Activated CD4-positive, alpha-beta T cell treated with anti-CD3 and anti-CD28 coated beads for 48 hours (primary cell): ENCODE measurements at regions not wholly inside any gene's neighbourhood (a gene's known extent, or its start where the extent isn't known, plus 50 kb on each side); places are given as distances from the start of the nearest gene placed in this dataset.
"Not testable (repeated sequence)": the region's sequence is repeated elsewhere in the genome, so short reads cannot be mapped to it uniquely, and the experiment has no call there.

Experiments used
- DNase-seq: peaks from one replicate; pipeline ENCODE4 v3.0.0-alpha.2; 2020

DNA sequence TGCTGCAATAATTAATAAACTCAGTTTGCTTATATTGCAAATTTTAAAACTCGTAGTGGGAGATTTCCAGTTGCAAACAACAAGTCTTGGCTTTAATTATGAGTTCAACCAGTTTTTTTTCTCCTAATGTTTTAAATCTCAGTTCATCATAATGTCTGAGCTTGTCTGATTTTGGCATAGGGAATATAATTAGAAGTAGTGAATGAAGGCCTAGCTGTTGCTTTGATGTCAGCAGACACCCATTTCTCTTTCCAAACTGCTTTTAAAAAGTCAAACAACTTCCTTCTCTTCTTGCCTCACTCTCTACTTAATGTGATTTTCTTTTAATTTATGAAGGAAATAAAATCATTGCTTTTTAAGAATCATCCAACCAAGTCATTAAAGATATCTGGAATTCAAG, 1462.1 kb downstream of the DPP10 start:
- DNase-seq = no peak

DNA sequence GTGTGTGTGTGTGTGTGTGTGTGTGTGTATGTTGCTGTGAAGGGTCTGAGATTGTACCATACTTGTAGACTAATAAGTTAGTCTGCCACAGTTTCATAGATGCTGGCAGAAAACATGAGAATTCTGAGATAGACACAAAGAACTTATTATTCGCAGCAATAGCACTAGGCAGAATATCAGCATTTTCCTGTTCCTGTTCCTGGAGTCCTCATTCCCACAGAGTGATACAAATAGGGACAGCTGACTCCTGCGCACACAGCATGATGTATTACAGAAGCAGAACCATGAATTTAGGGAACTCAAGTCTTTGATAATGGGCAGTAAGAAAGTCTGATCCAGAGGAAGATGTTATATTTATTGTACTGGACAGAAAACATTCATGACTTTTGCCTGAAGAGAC, 1466.3 kb downstream of the DPP10 start:
- DNase-seq = no peak

DNA sequence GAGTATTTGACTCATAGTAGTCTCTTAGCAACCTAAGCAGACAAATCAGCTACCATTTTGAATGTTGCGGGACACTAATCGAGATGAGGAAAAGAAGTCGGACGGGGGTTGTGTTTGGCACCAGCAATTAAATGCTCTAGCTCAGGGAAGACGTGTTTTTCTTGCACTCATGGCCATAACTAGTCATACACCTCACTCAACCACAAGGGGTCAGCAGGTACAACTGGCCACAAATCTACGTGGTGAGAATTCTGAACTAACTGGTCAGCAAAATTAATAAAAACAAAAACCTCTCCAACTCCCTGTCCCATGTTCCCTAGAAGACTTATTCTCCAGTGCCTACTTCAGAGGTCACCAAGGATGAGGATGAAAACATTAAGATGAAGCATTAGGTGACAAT, 1467.8 kb downstream of the DPP10 start:
- no peak for DNase-seq

DNA sequence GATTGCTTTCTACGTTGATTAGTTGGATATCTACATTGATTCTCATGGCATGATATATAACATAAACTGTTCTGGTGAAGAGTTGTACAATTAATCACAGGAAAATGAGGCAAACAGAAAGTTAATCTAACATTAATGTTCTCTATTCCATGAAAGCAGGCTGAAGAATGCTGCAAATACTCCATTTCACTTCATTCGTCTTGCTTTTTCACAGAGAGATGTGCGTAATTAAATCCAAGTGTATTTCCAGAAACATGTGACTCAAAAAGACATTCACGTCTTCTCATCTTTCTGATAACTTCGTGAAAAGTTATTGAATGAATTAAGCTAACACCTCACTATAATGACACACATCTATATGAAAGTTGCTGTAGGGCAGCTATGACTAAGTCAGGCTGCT, 1471.5 kb downstream of the DPP10 start:
- DNase-seq = no peak

DNA sequence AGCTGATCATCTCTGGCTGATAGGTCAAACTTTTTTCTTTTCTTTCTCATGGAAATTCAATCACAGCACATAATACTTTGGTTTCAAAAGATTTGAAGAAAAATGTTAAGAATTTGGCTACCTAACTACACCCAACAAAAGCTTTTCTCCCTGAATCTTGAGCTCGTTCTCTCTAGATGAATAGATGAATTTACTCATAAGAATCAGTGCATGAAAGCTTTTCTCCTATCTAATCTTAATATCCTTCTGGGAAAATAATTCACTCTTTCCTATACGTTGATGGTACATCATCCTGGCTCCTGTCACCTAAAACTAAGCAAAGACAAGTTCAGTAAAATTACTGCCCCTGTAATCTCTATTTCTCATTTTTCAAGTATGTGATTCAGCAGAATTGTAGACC, 1479.1 kb downstream of the DPP10 start:
- DNase-seq = no peak

DNA sequence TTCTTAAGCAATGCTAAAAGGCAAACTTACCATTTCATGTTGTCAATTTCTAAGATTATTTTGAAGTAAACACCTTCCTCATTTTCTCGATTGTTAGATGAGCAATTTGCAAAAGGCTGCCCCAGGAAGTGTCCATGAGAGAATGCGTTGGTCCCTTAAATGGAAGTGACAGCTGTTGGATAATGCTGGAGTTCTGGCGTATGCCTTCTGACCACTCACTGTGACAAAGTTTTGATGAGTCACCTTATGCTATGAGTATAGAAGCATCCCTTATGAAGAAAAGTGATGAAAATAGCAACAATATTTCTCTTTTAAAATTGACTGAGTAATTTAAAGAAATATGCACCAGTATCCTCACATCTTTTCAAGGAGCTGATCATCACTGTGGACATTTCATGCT, 1497.5 kb downstream of the DPP10 start:
- no peak for DNase-seq

DNA sequence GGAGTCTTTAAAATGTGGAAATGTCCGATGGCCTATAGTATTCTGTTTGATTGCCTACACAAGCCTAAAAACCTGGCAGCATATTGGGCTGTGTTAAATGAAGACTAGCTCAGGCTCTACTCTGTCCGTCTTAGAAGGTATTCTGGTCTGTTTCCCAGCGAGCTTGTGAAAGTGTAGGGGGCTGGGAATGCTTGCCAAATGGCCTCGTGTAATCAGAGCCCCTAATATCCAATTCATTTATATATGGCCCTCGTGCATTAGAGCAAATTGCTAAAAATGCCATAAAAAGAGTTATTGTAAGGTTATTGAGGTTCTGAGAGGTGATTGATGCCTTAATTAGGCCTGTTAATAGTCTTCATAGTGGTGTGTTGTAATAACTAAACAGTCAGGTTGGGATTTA, 1500.4 kb downstream of the DPP10 start:
- DNase-seq = no peak

DNA sequence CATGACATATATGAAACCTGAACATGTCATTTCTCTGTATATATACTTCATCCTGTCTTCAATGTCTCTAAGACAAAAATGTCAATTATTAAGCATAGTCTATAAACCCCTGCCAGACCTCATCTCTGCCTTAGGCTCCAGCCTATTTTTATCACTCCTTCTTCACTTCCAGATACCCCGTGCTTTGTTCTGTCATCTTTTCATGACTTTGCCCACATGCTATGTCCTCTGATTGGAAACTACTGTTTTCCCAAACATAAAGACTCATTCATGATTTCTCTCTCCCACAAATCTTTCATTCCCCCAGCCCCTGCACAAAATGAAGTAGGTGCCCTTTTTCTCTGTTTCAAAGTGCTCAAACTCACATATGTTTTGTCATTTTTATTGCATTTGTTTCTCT, 1503.9 kb downstream of the DPP10 start:
- DNase-seq = no peak

DNA sequence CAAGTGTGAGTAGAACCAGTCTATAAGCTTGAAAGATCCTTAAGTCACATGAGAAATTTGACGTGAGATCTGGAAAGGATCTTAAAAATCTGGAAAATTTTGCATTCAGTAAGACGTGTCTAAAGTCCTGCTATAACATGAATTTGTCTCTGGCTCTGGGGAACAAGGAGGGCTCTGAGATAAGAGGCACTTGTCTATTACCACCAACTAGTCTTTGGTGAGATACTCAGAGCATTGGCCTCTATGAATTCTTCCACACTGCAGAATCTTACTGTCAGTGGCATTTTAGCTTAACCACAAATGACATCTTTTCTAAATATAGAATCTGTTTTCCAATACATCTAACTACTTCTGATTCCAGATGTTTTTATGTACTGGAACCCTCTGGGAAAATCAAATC, 1504.5 kb downstream of the DPP10 start:
- no peak for DNase-seq

DNA sequence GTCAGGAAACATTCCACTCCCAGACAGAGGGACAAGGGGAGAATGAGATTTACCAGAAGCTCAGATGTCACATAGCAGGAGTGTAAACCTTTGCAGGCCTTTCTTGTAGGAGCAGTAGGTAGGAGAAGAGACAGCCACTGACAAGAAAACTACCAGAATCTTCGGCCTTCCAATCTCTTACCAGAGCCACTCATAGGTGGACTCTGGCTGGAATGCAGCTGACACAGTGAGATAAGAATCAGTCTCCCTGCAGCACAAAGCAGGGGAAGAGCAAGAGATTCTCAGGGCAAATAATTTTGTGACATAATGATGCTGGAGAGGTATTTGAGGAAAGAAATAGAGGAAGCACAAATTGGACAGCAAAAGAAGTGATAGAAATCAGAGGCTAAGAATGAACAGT, 1534.5 kb downstream of the DPP10 start:
- DNase-seq = no peak

DNA sequence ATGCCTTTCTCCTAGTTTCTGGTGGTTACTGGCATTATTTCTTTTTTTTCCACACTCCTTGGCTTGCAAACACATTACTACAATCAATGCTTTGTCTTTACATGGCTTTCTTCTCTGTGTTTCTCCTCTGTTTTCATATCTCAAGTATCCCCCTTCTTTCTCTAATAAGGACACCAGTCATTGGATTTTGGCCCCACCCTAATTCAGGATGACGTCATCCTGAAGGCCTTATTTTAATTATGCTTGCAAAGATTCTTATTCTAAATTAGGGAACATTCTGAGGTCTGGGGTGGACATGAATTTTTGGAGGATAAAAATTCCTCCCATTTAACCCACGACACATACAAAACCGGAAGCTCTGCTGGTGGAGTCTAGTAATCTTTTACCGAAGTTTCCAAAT, 1556.6 kb downstream of the DPP10 start:
- no peak for DNase-seq

DNA sequence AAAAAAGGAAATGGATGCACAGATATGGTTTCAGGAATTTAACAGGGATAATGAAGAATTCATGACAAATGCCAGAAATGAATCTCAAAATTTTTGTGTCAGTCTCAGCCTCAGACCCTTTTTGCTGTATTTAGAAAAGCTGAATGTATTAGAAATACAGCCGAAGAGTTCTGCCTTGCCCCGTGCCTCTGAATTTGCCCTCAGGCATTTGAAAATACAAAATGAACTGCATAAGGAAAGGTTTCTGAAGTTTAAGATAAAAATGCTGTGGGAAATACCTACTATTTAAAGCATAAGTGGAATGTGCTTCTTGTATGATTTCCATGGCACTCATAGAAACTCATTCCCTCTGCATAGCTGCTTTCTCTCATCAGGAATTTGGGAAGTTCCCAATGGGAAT, 1580.6 kb downstream of the DPP10 start:
- DNase-seq = no peak

DNA sequence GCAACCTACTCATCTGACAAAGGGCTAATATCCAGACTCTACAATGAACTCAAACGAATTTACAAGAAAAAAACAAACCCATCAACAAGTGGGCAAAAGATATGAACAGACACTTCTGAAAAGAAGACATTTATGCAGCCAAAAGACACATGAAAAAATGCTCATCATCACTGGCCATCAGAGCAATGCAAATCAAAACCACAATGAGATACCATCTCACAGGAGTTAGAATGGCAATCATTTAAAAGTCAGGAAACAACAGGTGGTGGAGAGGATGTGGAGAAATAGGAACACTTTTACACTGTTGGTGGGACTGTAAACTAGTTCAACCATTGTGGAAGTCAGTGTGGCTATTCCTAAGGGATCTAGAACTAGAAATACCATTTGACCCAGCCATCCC, 1596.3 kb downstream of the DPP10 start:
- not testable (repeated sequence) for DNase-seq

DNA sequence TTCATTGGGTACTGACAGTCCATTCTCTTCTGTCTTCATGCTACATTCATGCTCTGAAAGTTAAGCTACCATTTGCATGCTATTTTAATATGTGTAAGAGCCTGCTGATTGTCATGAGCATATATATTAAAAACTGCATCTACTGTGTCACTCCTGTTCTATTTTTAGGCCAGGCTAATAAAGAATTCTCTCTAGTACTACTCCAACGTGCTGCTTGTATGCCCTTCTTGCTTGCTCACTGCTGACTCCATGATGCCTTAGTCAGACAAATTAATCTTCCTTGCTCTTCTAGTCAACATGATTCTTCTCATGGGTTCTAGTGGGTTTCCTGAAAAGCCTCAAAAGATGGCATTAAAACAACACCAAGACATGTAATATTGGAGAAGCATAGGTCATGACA, 1600.1 kb downstream of the DPP10 start:
- no peak for DNase-seq

DNA sequence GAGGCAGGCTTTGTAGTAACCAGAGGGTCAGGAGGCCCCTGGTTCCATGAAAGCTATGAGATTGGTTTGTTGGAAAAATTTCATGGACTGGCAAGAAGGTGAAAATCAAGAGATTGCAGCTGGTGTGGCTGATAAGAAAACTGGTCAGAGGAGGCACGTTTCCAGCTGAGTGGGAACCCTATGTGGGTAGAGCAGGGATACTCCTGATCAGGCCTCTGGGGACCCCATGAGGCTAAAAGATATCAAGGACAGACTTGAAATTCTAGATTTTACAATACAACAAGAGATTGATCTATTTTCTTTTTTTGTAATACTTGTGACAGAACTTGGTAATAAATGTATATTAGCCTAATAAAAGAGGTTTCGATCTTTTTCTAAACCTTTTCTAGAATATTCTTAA, 1615.1 kb downstream of the DPP10 start:
- no peak for DNase-seq

DNA sequence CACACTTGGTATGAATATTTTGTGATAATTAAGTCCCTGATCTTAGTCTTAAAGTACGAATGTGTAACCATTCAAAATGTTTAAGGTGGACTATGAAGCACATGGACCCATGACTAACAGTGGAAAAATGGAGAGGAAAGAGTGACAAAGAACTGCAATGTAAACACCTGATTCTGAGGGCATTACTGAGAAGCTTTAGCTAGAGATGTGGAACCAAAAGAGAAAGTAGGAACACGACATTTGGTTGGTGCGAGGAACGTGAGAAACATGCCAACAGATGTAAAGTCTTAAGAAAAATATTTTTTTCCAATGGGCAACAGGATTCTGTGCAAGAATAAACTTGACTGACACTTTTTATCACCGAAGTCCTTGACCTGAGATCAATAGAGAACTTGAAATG, 1618.6 kb downstream of the DPP10 start:
- DNase-seq = no peak

DNA sequence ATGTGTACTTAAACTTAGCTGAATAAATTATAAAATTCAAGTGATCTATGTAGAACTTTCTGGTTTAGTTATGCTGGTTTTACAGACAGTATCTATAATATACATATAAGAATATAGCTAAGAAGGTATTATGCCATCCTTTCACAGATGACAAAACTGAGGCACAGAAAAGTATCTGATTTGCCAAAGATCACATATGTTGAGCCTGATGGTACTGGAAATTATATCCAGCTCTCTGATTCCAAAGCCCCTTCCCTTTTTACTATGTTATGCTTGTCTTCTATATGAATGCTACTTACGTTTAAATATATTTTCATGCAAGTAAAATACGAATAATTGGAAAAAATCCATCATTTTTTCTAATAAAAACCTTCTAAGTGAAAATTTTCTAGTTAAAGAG, 1631.3 kb downstream of the DPP10 start:
- DNase-seq = no peak

DNA sequence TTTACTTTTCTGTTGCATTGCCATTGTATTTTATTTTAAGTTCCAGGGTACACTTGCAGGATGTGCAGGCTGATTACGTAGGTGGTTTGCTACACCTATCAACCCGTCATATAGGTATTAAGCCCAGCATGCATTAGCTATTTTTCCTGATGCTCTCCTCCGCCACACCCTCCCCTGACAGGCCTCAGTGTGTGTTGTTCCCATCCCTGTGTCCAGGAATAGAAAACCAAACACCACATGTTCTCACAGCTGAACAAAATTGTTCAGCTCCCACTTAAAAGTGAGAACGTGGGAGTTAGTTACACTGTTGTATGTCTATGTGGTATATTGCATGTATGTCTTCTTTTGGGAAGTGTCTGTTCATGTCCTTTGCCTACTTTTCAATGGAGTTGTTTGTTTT, 1631.7 kb downstream of the DPP10 start:
- DNase-seq = no peak

DNA sequence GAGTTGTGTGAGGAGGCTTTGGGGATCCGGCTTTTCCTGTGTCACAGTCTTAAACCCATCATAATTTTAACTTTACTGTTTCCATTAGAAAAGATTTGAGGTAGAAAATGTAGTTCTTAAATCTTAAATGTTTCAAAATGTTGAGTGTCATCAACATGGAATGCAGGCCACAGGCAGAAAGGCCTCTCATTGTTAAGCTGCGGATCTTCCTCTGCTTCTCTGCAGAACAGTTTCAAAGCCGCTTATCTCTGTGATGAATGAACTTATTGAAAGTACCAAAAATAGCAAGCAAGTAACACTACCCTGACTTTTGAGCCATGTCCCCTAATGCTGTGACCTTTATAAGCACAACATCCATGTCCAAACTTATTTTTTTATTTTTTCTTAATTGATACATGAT, 1645.8 kb downstream of the DPP10 start:
- no peak for DNase-seq

DNA sequence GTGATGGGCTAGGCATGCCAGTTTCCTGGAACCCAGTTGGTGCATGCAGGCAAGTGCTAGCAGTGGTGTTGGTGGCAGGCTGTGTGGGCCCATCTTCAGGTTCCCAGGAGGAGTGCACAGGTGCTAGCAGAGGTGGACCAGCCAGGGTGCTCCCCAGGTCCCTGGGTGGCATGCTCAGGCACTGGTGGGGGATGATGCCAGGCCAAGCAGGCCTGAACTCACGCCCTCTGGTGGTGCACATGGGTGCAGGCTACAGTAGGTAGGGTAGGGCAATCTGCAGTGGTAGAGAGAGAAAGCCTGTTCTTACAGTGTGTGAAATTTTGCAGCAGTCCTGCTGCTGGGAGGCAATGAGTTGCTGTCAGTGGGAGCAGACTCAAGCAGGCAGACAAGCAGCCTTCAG, 1651.8 kb downstream of the DPP10 start:
- peak; percentile 2 for DNase-seq

DNA sequence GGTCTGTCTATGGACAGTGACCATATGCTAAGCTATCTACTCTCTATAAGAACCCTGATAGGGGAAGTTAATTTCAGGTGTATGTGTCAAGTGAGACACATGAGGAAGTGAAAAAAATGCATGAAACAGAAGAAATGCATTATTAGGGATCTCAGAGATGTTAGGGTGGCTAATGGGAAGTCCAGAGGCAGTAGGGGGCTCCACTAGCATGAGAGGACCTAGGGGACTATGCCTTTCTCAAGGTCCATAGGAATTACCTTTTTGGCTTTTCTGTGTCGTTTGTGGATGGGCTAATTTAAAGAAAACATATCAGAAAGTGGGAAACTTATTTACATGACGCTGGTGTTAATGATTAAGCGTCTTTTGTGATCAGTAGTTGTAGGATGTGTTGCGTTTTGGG, 1653.2 kb downstream of the DPP10 start:
- no peak for DNase-seq

DNA sequence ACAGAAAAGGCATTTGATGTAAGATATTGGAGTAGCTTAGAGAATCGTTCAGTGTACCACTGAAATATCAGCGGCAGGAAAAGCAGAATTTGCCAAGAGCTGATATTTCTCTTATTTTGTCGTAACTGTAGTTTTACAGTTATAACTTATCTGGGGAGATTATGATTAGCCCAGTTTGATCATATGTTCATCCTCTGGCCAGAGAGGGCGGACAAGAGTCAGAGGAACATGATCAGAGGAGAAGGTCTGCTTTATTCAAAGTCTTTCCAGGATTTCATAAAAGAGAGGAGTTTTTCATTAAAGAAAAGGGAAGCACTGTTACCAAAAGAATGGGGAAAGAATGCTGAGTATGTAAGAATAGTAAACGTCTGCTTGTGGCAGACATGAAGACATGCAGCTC, 1655.6 kb downstream of the DPP10 start:
- no peak for DNase-seq

DNA sequence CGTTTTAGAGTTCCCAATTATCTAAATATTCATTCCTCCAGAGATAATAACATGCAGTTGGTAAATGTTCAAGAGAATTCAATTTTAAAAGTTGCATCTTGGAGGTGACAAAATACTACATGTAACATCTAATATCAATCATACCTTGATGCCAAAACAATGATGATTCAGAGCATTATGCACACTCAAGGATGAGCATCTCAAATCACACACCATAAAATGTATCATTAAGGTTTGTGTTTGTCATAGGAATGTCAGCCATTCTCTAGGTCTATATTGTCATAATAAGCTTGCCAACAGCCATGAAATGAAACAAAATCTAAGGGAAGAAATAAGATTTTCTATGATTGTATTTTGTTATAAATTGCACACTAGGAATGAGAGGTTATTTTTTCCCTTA, 1667.0 kb downstream of the DPP10 start:
- no peak for DNase-seq

DNA sequence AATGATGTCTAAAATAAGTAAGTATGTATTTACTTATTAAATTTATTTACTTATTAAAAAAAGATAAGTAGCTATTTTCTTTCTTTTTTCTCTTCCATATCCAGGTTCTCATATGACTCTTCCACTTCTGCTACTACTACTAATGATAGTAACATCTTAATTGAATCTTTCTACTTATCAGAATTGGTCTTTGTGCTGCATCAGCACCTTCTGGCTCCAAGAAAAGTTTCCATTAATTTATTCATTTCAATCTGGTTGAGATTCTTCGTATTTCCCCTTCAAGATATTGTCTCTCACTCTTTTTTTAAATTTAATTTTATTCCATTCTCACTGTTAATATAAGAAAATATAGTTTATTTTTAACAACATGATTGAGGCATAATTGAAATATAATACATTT, 1675.4 kb downstream of the DPP10 start:
- no peak for DNase-seq

DNA sequence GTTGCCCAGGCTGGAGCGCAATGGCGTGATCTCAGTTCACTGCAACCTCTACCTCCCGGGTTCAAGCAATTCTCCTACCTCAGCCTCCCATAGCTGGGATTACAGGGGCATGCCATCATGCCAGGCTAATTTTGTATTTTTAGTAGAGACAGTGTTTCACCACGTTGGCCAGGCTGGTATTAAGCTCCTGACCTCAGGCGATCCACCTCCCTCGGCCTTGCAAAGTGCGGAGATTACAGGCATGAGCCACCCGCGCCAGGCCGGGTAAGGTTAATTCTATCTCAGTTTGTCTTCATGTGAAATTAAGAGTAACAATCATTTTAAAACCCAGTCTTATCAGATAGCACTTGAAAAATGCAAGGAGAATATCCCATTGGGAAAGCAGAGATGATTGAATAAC, 1681.7 kb upstream of the DDX18 start:
- DNase-seq = no peak

DNA sequence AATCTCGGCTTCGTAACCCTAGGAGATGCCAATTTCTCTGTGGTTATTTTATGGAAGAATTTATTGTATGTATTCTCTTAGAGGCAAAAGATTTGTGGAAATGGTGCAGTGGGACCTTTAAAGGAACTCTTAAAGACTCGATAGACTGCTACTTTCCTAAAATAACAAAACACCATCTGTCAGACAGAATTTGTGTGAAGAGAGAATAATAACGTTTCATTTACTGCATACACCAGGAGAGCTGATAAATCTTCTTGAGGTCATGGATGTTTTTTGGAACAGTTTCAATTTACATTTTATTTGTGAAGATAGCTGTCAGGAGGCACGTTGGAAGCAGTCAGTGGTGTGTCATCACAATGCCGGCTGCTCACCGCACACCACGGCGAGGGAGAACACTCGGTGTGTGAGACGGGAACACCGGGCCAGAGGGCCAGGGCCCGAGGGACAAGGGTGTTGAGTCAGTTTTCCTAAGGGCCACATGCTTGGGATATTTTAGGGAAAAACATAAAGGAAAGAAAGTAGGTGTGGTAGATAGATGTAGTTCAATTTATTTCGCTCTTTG, 1681.0 kb upstream of the DDX18 start:
- no peak for DNase-seq
